ENCODE measurements at regions not wholly inside any gene's neighbourhood (a gene's known extent, or its start where the extent isn't known, plus 50 kb on each side); places are given as distances from the start of the nearest gene placed in this dataset.

DNA sequence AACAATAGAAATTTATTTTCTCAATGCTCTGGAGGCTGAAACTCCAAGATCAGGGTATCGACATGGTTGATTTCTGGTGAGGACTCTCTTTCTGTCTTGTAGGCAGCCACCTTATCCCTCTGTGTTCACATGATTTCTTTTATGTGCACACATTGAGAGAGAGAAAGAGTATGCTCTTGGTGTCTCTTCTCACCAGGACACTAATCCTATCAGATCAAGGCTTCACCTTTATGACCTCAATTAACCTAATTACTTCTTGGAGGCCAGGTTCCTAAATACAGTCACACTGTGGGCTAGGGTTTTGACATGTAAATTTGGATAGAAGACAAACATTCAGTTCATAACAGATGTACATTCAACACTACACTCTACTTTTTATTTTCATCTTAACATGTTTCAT, 1094.2 kb upstream of the ADGRL2 start:
- Histone ChIP-seq H3K27me3 (ENCODE audit: control insufficient read depth in 2 of 2, insufficient read depth in 2 of 2, low read length in 2 of 2) (no peaks in the 10 kb centered on the region), H3K27ac (ENCODE audit: low read depth in 2 of 2, low read length in 2 of 2) (no peak overlapping the region), H3K9ac (ENCODE audit: low read depth in 1 of 2, low read length in 2 of 2) (no peak overlapping the region), H3K9me3 (ENCODE audit: control insufficient read depth in 2 of 2, low read length in 2 of 2) (no peaks in the 10 kb centered on the region), H3K4me3 (ENCODE audit: low read length in 2 of 2) (no peak overlapping the region), H3K4me1 (ENCODE audit: control insufficient read depth in 2 of 2, insufficient read depth in 2 of 2, low read length in 2 of 2) (no peaks in the 10 kb centered on the region), H3K36me3 (ENCODE audit: control insufficient read depth in 2 of 2, insufficient read depth in 2 of 2, low read length in 2 of 2) (no peaks in the 10 kb centered on the region)

DNA sequence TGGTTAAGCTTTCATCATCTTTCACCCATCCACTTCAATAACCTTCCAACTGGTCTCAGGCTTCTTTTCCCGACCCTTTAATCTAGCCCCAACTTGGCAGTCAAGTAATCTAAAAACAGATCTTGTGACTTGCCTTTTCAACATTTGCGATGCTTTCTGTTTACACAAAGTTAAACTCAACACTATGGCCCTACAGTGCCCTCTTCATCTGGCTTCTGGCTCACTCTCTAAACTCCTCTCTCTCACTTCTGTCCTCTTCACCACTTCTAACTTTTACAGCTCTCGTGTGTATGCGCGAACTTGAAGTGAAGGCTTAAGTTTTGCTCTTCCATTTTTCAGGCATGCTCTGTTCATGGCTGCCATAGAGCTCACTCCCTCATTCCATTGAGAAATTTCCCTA, 1122.3 kb upstream of the ADGRL2 start:
- H3K4me3 ChIP-seq (ENCODE audit: low read length in 2 of 2): no peak overlapping the region
- no peaks in the 10 kb centered on the region for H3K4me1 ChIP-seq (ENCODE audit: control insufficient read depth in 2 of 2, insufficient read depth in 2 of 2, low read length in 2 of 2)
- no peaks in the 10 kb centered on the region for H3K36me3 ChIP-seq (ENCODE audit: control insufficient read depth in 2 of 2, insufficient read depth in 2 of 2, low read length in 2 of 2)
- H3K27me3 ChIP-seq (ENCODE audit: control insufficient read depth in 2 of 2, insufficient read depth in 2 of 2, low read length in 2 of 2): no peaks in the 10 kb centered on the region
- no peak overlapping the region for H3K27ac ChIP-seq (ENCODE audit: low read depth in 2 of 2, low read length in 2 of 2)
- H3K9ac ChIP-seq (ENCODE audit: low read depth in 1 of 2, low read length in 2 of 2): no peak overlapping the region
- no peaks in the 10 kb centered on the region for H3K9me3 ChIP-seq (ENCODE audit: control insufficient read depth in 2 of 2, low read length in 2 of 2)

DNA sequence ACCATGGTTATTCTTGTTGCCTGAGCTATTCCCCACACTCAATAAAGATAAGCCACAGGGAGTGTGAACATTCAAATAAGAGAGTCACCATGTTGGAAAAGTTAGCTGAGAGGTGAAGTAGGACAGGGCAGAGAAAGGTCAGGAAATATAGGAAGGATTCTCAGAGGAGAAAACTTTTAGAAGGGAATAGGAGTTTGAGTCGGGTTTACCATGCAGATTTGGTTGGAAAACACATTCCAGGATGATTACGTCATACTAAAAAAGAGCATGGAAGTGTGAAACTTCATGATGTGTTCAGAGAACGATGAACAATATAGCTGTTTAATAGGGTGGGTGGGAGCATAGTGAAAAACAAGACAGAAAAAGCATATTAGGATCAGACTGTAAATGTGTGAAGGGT, 1125.3 kb upstream of the ADGRL2 start:
- H3K9me3 ChIP-seq (ENCODE audit: control insufficient read depth in 2 of 2, low read length in 2 of 2): no peaks in the 10 kb centered on the region
- no peak overlapping the region for H3K4me3 ChIP-seq (ENCODE audit: low read length in 2 of 2)
- H3K9ac ChIP-seq (ENCODE audit: low read depth in 1 of 2, low read length in 2 of 2): no peak overlapping the region
- no peak overlapping the region for H3K27ac ChIP-seq (ENCODE audit: low read depth in 2 of 2, low read length in 2 of 2)
- H3K27me3 ChIP-seq (ENCODE audit: control insufficient read depth in 2 of 2, insufficient read depth in 2 of 2, low read length in 2 of 2): no peaks in the 10 kb centered on the region
- no peaks in the 10 kb centered on the region for H3K36me3 ChIP-seq (ENCODE audit: control insufficient read depth in 2 of 2, insufficient read depth in 2 of 2, low read length in 2 of 2)
- no peaks in the 10 kb centered on the region for H3K4me1 ChIP-seq (ENCODE audit: control insufficient read depth in 2 of 2, insufficient read depth in 2 of 2, low read length in 2 of 2)

DNA sequence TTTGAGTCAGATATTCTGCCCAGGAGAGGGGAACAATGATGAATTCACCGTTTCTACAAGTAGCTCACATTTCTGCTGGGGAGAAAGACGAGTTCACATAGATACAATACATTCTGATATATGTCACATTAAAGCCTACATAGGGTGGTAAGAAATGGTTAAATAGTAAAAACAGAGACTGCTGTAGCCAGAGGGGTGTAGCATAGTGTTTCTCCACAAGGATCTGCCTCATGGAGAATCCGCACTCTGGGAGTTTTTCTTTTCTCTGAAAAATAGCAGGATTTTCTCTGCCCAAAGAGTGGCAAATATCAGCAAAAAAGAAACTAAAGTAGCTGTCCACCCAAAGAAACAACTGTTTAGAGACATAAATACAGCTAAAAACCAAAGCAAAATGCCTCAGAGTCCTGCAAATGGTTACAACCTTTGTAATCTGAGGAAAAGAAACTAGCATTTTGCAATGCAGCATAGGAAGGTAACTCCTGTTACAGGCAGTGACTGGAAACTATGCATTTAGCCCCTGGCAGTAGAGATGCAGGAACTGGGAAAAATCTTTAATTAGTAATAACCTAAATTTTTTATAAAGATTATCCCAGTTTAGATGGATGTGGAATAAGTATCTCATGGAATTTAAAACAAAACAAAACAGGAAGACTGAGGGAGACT, 1126.7 kb upstream of the ADGRL2 start:
- Histone ChIP-seq H3K36me3 (ENCODE audit: control insufficient read depth in 2 of 2, insufficient read depth in 2 of 2, low read length in 2 of 2) (no peaks in the 10 kb centered on the region), H3K9me3 (ENCODE audit: control insufficient read depth in 2 of 2, low read length in 2 of 2) (no peaks in the 10 kb centered on the region), H3K27ac (ENCODE audit: low read depth in 2 of 2, low read length in 2 of 2) (no peak overlapping the region), H3K9ac (ENCODE audit: low read depth in 1 of 2, low read length in 2 of 2) (no peak overlapping the region), H3K4me3 (ENCODE audit: low read length in 2 of 2) (no peak overlapping the region), H3K4me1 (ENCODE audit: control insufficient read depth in 2 of 2, insufficient read depth in 2 of 2, low read length in 2 of 2) (no peaks in the 10 kb centered on the region), H3K27me3 (ENCODE audit: control insufficient read depth in 2 of 2, insufficient read depth in 2 of 2, low read length in 2 of 2) (no peaks in the 10 kb centered on the region)

DNA sequence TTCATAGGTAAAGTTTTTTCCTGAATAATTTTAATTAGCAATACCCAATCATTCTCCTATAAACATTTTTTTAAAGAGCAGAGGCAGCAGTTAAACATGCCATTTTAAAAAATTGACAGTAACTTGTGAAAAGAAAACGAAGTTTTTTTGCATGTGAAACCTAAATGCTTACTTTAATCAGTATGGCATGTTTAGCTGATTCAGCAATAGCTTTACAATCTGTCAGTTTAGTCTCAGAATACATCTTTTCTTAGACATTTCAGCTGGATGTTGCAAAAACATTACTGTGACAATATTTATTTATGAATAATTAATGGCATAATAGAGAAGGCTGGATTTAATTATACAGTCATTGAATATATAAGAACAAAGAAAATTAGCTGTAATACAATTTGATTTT, 1132.4 kb upstream of the ADGRL2 start:
- Histone ChIP-seq H3K9ac (ENCODE audit: low read depth in 1 of 2, low read length in 2 of 2) (no peak overlapping the region), H3K27me3 (ENCODE audit: control insufficient read depth in 2 of 2, insufficient read depth in 2 of 2, low read length in 2 of 2) (no peaks in the 10 kb centered on the region), H3K4me3 (ENCODE audit: low read length in 2 of 2) (no peak overlapping the region), H3K9me3 (ENCODE audit: control insufficient read depth in 2 of 2, low read length in 2 of 2) (no peaks in the 10 kb centered on the region), H3K4me1 (ENCODE audit: control insufficient read depth in 2 of 2, insufficient read depth in 2 of 2, low read length in 2 of 2) (no peaks in the 10 kb centered on the region), H3K27ac (ENCODE audit: low read depth in 2 of 2, low read length in 2 of 2) (no peak overlapping the region), H3K36me3 (ENCODE audit: control insufficient read depth in 2 of 2, insufficient read depth in 2 of 2, low read length in 2 of 2) (no peaks in the 10 kb centered on the region)

DNA sequence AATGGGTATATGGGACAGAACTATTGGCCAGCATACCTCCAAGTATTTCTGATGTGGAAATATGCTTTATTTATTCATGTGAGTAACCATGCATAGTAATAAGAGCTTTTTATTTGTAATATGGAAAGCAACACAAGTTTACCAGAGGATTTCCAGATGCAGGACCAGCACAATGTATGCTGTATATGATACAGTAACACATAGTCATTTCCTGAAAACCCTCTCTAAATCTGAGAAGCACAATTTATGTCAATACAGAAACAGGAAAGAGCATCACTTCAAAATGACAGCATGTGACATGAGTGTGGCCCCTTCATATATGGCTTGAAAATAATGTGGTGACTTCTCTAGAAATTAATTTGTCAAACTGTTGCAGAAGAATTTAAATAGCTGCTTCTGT, 1134.7 kb upstream of the ADGRL2 start:
- H3K4me1 ChIP-seq (ENCODE audit: control insufficient read depth in 2 of 2, insufficient read depth in 2 of 2, low read length in 2 of 2): no peaks in the 10 kb centered on the region
- no peaks in the 10 kb centered on the region for H3K36me3 ChIP-seq (ENCODE audit: control insufficient read depth in 2 of 2, insufficient read depth in 2 of 2, low read length in 2 of 2)
- H3K4me3 ChIP-seq (ENCODE audit: low read length in 2 of 2): no peak overlapping the region
- no peaks in the 10 kb centered on the region for H3K9me3 ChIP-seq (ENCODE audit: control insufficient read depth in 2 of 2, low read length in 2 of 2)
- H3K9ac ChIP-seq (ENCODE audit: low read depth in 1 of 2, low read length in 2 of 2): no peak overlapping the region
- no peaks in the 10 kb centered on the region for H3K27me3 ChIP-seq (ENCODE audit: control insufficient read depth in 2 of 2, insufficient read depth in 2 of 2, low read length in 2 of 2)
- no peak overlapping the region for H3K27ac ChIP-seq (ENCODE audit: low read depth in 2 of 2, low read length in 2 of 2)

DNA sequence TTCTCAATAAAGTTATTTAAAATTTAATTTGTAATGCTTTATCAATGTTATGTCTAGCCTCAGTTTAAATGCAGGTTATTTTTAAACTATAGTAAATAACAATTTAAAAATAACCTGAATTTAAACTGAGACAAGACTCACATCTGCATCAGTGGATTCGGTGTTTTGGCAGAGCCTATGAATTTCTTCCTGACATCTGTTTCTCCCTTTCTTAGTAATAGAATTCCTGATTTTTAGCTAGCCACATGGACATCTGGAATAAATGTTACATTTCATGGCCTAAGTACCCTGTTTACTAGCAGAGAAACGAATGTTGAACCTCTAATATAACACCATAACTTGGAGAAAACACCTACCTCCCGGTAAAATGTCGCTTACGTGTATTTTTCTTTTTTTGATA, 1141.6 kb upstream of the ADGRL2 start:
- no peaks in the 10 kb centered on the region for H3K36me3 ChIP-seq (ENCODE audit: control insufficient read depth in 2 of 2, insufficient read depth in 2 of 2, low read length in 2 of 2)
- H3K4me3 ChIP-seq (ENCODE audit: low read length in 2 of 2): no peak overlapping the region
- no peaks in the 10 kb centered on the region for H3K4me1 ChIP-seq (ENCODE audit: control insufficient read depth in 2 of 2, insufficient read depth in 2 of 2, low read length in 2 of 2)
- H3K27ac ChIP-seq (ENCODE audit: low read depth in 2 of 2, low read length in 2 of 2): no peak overlapping the region
- no peaks in the 10 kb centered on the region for H3K9me3 ChIP-seq (ENCODE audit: control insufficient read depth in 2 of 2, low read length in 2 of 2)
- no peaks in the 10 kb centered on the region for H3K27me3 ChIP-seq (ENCODE audit: control insufficient read depth in 2 of 2, insufficient read depth in 2 of 2, low read length in 2 of 2)
- H3K9ac ChIP-seq (ENCODE audit: low read depth in 1 of 2, low read length in 2 of 2): no peak overlapping the region

DNA sequence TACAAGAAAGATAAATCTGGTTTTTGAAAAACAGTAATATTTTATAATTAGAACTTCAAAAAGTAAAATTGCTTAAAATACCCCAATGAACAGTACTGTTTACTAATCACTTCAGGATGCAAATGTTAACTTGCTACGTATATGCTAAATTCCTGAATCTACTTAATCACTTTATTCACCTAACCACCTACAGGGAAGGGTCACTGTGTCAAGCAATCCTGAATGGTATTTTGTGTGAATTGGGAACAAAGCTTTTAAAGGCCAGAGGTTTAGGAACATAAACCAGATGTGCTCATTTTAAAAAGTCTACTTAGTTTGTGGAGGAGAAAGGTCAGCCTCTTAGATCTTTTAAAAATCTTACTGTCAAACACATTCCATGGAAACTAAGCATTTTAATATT, 1143.0 kb upstream of the ADGRL2 start:
- H3K27ac ChIP-seq (ENCODE audit: low read depth in 2 of 2, low read length in 2 of 2): no peak overlapping the region
- no peaks in the 10 kb centered on the region for H3K36me3 ChIP-seq (ENCODE audit: control insufficient read depth in 2 of 2, insufficient read depth in 2 of 2, low read length in 2 of 2)
- no peaks in the 10 kb centered on the region for H3K27me3 ChIP-seq (ENCODE audit: control insufficient read depth in 2 of 2, insufficient read depth in 2 of 2, low read length in 2 of 2)
- H3K4me3 ChIP-seq (ENCODE audit: low read length in 2 of 2): no peak overlapping the region
- no peak overlapping the region for H3K9ac ChIP-seq (ENCODE audit: low read depth in 1 of 2, low read length in 2 of 2)
- H3K9me3 ChIP-seq (ENCODE audit: control insufficient read depth in 2 of 2, low read length in 2 of 2): no peaks in the 10 kb centered on the region
- H3K4me1 ChIP-seq (ENCODE audit: control insufficient read depth in 2 of 2, insufficient read depth in 2 of 2, low read length in 2 of 2): no peaks in the 10 kb centered on the region

DNA sequence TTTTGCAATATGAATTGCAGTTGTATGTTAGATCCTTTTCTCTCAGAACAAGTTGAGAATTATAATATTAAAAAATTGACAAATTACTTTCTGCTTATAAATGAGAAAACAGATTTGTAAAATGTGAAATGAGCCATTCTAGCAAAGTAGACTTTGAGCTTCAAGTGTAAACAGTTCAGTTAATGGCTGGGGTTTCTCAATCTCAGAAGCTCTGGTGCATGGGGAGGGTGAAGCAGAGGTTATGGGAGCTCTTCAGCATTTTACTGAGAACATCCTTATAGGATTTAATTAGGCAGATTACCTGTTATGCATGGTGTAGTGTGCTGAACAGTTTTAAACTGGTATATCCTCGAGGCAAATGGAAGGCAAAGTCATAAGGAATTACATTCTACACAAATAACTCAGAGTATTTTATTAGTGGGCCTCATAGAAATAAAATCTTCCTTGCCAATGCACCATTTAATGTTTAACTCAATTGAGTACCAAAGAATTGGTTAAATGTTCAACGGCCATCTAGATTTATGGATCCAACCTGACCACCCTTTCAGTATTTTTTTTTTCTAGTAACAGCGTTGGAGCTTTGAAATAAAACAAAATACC, 1143.6 kb upstream of the ADGRL2 start:
- Histone ChIP-seq H3K27me3 (ENCODE audit: control insufficient read depth in 2 of 2, insufficient read depth in 2 of 2, low read length in 2 of 2) (no peaks in the 10 kb centered on the region), H3K4me1 (ENCODE audit: control insufficient read depth in 2 of 2, insufficient read depth in 2 of 2, low read length in 2 of 2) (no peaks in the 10 kb centered on the region), H3K9ac (ENCODE audit: low read depth in 1 of 2, low read length in 2 of 2) (no peak overlapping the region), H3K36me3 (ENCODE audit: control insufficient read depth in 2 of 2, insufficient read depth in 2 of 2, low read length in 2 of 2) (no peaks in the 10 kb centered on the region), H3K27ac (ENCODE audit: low read depth in 2 of 2, low read length in 2 of 2) (no peak overlapping the region), H3K9me3 (ENCODE audit: control insufficient read depth in 2 of 2, low read length in 2 of 2) (no peaks in the 10 kb centered on the region), H3K4me3 (ENCODE audit: low read length in 2 of 2) (no peak overlapping the region)

DNA sequence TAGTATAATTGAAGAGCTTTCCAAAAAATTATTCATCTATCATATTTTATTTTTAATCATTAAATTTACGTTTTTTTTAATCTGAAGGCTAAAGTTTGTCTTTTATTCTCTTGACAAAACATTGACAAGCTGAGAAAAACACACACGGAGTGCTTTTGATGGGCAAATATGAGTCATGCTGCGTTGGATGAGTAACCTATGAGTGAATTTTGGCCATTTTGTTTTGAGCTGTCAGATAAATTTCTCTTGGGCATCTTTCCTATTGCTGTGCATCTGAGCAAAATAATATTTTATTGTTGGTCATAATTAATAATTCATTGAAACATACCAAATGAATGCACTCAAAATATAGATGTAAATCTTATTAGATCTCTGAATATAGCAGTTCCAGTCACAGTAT, 1144.1 kb upstream of the ADGRL2 start:
- H3K27ac ChIP-seq (ENCODE audit: low read depth in 2 of 2, low read length in 2 of 2): no peak overlapping the region
- H3K27me3 ChIP-seq (ENCODE audit: control insufficient read depth in 2 of 2, insufficient read depth in 2 of 2, low read length in 2 of 2): no peaks in the 10 kb centered on the region
- no peak overlapping the region for H3K9ac ChIP-seq (ENCODE audit: low read depth in 1 of 2, low read length in 2 of 2)
- no peaks in the 10 kb centered on the region for H3K9me3 ChIP-seq (ENCODE audit: control insufficient read depth in 2 of 2, low read length in 2 of 2)
- H3K4me3 ChIP-seq (ENCODE audit: low read length in 2 of 2): no peak overlapping the region
- H3K4me1 ChIP-seq (ENCODE audit: control insufficient read depth in 2 of 2, insufficient read depth in 2 of 2, low read length in 2 of 2): no peaks in the 10 kb centered on the region
- H3K36me3 ChIP-seq (ENCODE audit: control insufficient read depth in 2 of 2, insufficient read depth in 2 of 2, low read length in 2 of 2): no peaks in the 10 kb centered on the region
